ENCODE measurements at regions not wholly inside any gene's neighbourhood (a gene's known extent, or its start where the extent isn't known, plus 50 kb on each side); places are given as distances from the start of the nearest gene placed in this dataset.

DNA sequence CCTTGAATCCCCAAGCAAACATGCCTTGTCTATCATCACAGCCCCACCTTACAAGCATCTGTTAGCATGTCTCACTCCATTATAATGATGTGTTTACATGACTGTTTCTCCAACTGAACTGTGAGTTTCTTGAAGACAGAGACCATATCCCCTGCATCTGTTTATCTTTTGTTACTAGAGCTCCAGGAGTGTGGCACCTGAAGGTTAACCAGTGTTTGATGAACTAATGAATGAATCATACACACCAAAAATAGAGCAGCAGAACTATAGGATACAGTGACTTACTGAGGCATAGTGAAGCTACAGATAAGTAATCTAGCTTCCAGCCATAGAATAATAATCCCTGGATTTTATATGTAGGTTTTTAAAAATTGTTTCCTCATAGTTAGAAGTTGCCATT, 331.0 kb downstream of the PCDH7 start (continued):
- TF ChIP-seq POLR2A (IDR thresholded peaks at IDR 0.05; ENCODE audit: borderline replicate concordance, extremely low read depth, insufficient read depth, insufficient read length) (no peak), EZH2phosphoT487 (IDR thresholded peaks at IDR 0.05; ENCODE audit: borderline replicate concordance) (no peak)

- Histone ChIP-seq H3K9me2 (ENCODE audit: insufficient read depth) (no peaks in the 10 kb centered on the region), H3K4me3 (replicated peaks in 1 of 2; ENCODE audit: low read depth in 1 of 2, low read length in 2 of 2) (no peak overlapping the region), H3K9me3 (ENCODE audit: control insufficient read depth in 1 of 2, insufficient read depth in 1 of 2, low read depth in 1 of 2, low read length in 2 of 2) (no peaks in the 10 kb centered on the region), H2AFZ (ENCODE audit: low read depth, low read length, poor library complexity, severe bottlenecking) (no peak overlapping the region), H3K9ac (ENCODE audit: low read length) (peak overlapping the region; percentile 54), H3K79me2 (ENCODE audit: insufficient read depth, low read length) (peaks cover 95% of the 10 kb centered on the region), H4K20me1 (ENCODE audit: insufficient read depth) (no peaks in the 10 kb centered on the region), H3K4me2 (ENCODE audit: low read length) (peak overlapping the region; percentile 58), H3K27ac (ENCODE audit: low read depth, low read length) (peak overlapping the region; percentile 86), H3K4me1 (ENCODE audit: control insufficient read depth in 1 of 2, insufficient read depth in 2 of 2, low read length in 2 of 2) (peaks cover 90 to 97% of the 10 kb centered on the region in 2 experiments), H3K27me3 (ENCODE audit: insufficient read depth, low read length) (no peaks in the 10 kb centered on the region), H3K36me3 (ENCODE audit: control insufficient read depth in 1 of 2, insufficient read depth in 2 of 2, low read length in 2 of 2) (no peaks in the 10 kb centered on the region)
- ChIA-PET RAD21 (ENCODE audit: low non-redundant PET in 1 of 2, low total read pairs in 2 of 2, uncharacterized antibody in 2 of 2, unreplicated experiment in 2 of 2) (interaction anchor here in 1 of 2 experiments (0.5 kb wide), 1 partner anchor 59 kb away, joined by 3 read pairs; no protein-coding TSS in a partner anchor), POLR2A (interaction anchor here (0.6 to 1.4 kb wide), 5 partner anchors 13 to 184 kb away, joined by 3 read pairs; no protein-coding TSS in a partner anchor), CTCF (no interaction called here)
- TF ChIP-seq CBX3 (IDR thresholded peaks at IDR 0.05; ENCODE audit: low read depth), result no peak
- TF ChIP-seq RAD21 (IDR thresholded peaks at IDR 0.05; ENCODE audit: low read depth), result peak; percentile 2; the same call in 1 of the 2 replicates
- ATAC-seq (peak; percentile 56), DNase-seq (ENCODE audit: low read depth, low spot score) (no peak)
- intact Hi-C loops (cut with micrococcal nuclease), result loop anchor here (5.0 kb wide), 1 partner anchor 186 kb away; no protein-coding TSS in a partner anchor
- no TSS peak for BruUV-seq (replicated peaks)
Measured at GRCh38 chr4:31051565-31051964, 331.4 kb downstream of the PCDH7 start.

GRCh38 chr4:31052519-31052918, 332.4 kb downstream of the PCDH7 start:
- ATAC-seq, result no peak
- Histone ChIP-seq H3K36me3 (ENCODE audit: control insufficient read depth in 1 of 2, insufficient read depth in 2 of 2, low read length in 2 of 2) (0 out of 4 replicates have a peak, but pooled peaks cover 0 to 3% of the 10 kb centered on the region in 2 experiments), H3K27me3 (ENCODE audit: insufficient read depth, low read length) (no peaks in the 10 kb centered on the region), H3K9me2 (ENCODE audit: insufficient read depth) (no peaks in the 10 kb centered on the region), H3K4me2 (ENCODE audit: low read length) (peak overlapping the region; percentile 58), H3K4me1 (ENCODE audit: control insufficient read depth in 1 of 2, insufficient read depth in 2 of 2, low read length in 2 of 2) (peaks cover 88 to 97% of the 10 kb centered on the region in 2 experiments), H3K9ac (ENCODE audit: low read length) (peak overlapping the region; percentile 54), H3K79me2 (ENCODE audit: insufficient read depth, low read length) (peaks cover 95% of the 10 kb centered on the region), H3K4me3 (replicated peaks in 1 of 2; ENCODE audit: low read depth in 1 of 2, low read length in 2 of 2) (peak overlapping the region in 1 of 2 experiments; percentile 3; a peak in 1 of 4 replicates), H3K9me3 (ENCODE audit: control insufficient read depth in 1 of 2, insufficient read depth in 1 of 2, low read depth in 1 of 2, low read length in 2 of 2) (no peaks in the 10 kb centered on the region), H3K27ac (ENCODE audit: low read depth, low read length) (peak overlapping the region; percentile 86; the same call in 1 of the 2 replicates), H2AFZ (ENCODE audit: low read depth, low read length, poor library complexity, severe bottlenecking) (no peak overlapping the region), H4K20me1 (ENCODE audit: insufficient read depth) (no peaks in the 10 kb centered on the region)
- no peak for DNase-seq (ENCODE audit: low read depth, low spot score)
- TF ChIP-seq ZNF274 (IDR thresholded peaks at IDR 0.05; ENCODE audit: low read depth, low read length) (no peak), CBX3 (IDR thresholded peaks at IDR 0.05; ENCODE audit: low read depth) (no peak)
- ChIA-PET RAD21 (ENCODE audit: low non-redundant PET in 1 of 2, low total read pairs in 2 of 2, uncharacterized antibody in 2 of 2, unreplicated experiment in 2 of 2) (no interaction called here), CTCF (no interaction called here), POLR2A (no interaction called here)
- no TSS peak for BruUV-seq (replicated peaks)
- intact Hi-C loops (cut with micrococcal nuclease), result loop anchor here (5.0 kb wide), 1 partner anchor 185 kb away; no protein-coding TSS in a partner anchor

All from HCT116 (cell line).